BJ (cell line): ENCODE measurements at regions not wholly inside any gene's neighbourhood (a gene's known extent, or its start where the extent isn't known, plus 50 kb on each side); places are given as distances from the start of the nearest gene placed in this dataset.

Experiments used
- CTCF ChIA-PET: fragments of 350-600 bp; formaldehyde crosslinking; extraction: SDS; loops from one replicate; lab custom pipeline; 2021; ENCODE audit warnings: antibody characterized with exemption, inconsistent platforms; lab: Yijun Ruan, JAX
- POLR2A ChIA-PET: fragments of 300-600 bp; sonication (Branson Sonifier 250); formaldehyde crosslinking; extraction: SDS; loops from one replicate; lab custom pipeline; 2021; ENCODE audit warnings: antibody characterized with exemption; lab: Charles Lee
- DNase-seq: peaks from one replicate; pipeline ENCODE4 v3.0.0-alpha.2; 2011; ENCODE audit warnings: low read depth
- H3K27me3 ChIP-seq: 2 replicates; pipeline ENCODE4 v1.6.0; 2011; ENCODE audit warnings: low read length; ENCODE audit not compliant: control insufficient read depth, insufficient read depth
- H3K36me3 ChIP-seq: 2 replicates; pipeline ENCODE4 v1.5.1; 2011; ENCODE audit warnings: low read length; ENCODE audit not compliant: control insufficient read depth, insufficient read depth
- H3K4me3 ChIP-seq: 2 replicates; pipeline ENCODE4 v1.5.1; 2011; ENCODE audit warnings: low read depth, mild to moderate bottlenecking, control low read depth, low read length
- TF ChIP-seq, protein P1 (sequence below): IDR thresholded peaks from 2 replicates; pipeline ENCODE4 v1.5.1; 2011; ENCODE audit warnings: low read depth, mild to moderate bottlenecking, control low read depth, inconsistent platforms, low read length, moderate library complexity; ENCODE audit not compliant: insufficient read depth

DNA sequence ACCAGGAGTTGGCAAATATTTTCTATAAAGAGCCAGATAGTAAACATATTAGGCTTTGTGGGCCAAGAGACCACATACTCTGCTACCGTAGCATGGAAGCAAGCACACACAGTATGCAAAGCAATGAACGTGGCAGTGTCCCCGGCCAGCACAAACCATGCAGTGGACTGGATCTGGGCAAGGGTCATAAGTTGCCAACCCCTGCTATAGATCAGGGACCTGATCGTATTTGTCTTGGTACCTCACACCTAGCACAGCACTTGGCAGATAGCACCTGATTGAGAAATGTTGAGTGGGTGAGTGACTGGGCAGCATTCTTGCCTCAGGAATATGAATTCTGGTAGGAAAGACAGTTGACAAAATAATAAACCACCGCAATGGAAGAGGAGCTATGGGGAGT is 331.9 kb downstream of the FGFR2 start:
- Histone ChIP-seq H3K4me3 (no peak overlapping the region), H3K27me3 (no peaks in the 10 kb centered on the region), H3K36me3 (no peaks in the 10 kb centered on the region)
- TF ChIP-seq, protein P1, sequence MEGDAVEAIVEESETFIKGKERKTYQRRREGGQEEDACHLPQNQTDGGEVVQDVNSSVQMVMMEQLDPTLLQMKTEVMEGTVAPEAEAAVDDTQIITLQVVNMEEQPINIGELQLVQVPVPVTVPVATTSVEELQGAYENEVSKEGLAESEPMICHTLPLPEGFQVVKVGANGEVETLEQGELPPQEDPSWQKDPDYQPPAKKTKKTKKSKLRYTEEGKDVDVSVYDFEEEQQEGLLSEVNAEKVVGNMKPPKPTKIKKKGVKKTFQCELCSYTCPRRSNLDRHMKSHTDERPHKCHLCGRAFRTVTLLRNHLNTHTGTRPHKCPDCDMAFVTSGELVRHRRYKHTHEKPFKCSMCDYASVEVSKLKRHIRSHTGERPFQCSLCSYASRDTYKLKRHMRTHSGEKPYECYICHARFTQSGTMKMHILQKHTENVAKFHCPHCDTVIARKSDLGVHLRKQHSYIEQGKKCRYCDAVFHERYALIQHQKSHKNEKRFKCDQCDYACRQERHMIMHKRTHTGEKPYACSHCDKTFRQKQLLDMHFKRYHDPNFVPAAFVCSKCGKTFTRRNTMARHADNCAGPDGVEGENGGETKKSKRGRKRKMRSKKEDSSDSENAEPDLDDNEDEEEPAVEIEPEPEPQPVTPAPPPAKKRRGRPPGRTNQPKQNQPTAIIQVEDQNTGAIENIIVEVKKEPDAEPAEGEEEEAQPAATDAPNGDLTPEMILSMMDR, result no peak
- ChIA-PET POLR2A (no interaction called here), CTCF (no interaction called here)
- DNase-seq, result no peak

DNA sequence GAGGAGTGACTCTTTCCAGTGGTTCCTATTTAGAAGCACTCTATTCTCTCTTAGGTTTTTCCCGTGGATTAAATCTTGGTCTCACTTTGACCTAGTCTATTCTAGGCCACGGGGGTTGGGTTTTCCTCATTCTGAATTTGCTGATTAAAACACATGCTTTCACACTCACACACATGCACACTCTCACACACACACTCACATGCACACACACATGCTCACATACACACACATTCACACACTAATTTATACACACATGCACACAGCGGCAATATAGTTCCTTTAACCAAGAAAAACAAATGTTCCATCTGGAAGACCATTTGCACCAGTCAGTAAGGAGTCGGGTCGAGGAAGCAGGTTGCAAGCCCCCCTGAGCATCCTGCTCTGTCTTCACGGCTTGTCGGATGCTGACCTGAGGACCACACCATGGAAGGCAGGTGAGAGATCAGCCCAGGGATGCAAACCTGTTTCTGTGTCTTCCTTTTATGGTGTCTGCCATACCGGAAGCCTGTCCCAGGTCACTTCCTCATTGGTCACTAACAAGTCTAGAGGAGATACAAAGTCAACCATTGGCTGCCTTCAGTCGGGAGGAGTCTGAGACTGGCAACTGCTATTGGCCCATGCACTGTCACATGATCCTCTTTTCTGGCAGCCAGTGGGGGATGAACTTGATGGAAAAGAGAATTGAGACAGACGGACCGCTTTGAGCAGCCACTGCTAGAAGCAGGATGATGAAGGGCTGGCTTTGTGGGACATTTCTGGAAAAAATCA is 330.8 kb downstream of the FGFR2 start:
- no peak overlapping the region for H3K4me3 ChIP-seq
- H3K36me3 ChIP-seq, result no peaks in the 10 kb centered on the region
- TF ChIP-seq, protein P1, result no peak
- CTCF ChIA-PET, result no interaction called here
- DNase-seq, result no peak
- POLR2A ChIA-PET, result no interaction called here
- H3K27me3 ChIP-seq, result no peaks in the 10 kb centered on the region

DNA sequence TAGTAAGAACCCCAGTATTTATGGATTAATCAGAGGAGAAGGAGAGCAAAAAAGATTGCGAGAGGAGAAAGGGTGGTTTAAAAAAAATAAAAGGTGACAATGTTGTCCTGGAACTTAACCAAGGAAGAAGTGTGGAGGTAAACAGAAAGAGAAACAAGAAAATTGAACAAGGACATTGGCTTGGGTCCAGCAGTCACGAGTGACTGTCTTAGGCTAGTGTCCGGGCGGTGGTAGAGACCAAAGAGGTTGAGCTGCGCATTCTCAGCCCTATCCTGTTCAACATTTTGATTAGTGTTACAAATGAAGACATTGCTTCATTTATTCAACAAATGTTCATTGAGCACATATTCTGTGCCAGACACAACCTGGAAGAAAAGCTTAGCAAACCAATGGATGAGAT is 329.9 kb downstream of the FGFR2 start:
- Histone ChIP-seq H3K4me3 (no peak overlapping the region), H3K36me3 (no peaks in the 10 kb centered on the region), H3K27me3 (no peaks in the 10 kb centered on the region)
- no peak for DNase-seq
- ChIA-PET POLR2A (no interaction called here), CTCF (no interaction called here)
- TF ChIP-seq, protein P1, result no peak

DNA sequence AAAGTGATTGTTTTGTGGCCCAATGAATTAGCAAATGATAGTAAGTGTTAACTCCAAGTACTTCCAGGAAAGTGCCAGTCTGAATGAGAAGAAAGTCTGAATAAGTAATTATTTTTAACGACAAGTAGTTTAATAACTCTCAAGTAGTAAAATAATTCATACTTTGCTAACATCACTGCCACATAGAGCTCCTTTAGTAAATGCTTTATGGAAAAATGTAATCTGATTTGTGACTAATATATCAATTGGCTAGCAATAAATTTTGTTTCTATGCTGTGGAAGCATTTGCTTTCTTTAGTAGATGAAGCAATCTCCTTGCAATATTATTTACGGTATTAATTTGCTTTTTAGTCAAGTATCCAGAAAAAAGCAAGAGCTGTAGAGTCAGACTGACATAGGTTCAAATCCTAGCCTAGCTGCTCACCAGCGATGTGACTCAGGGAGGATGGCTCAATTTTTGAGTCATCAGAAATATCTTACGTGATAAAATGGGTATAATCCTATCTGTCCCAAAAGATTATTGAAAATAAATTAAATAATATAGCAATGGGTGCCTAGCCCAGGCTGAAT is 329.3 kb downstream of the FGFR2 start:
- DNase-seq, result no peak
- ChIA-PET CTCF (no interaction called here), POLR2A (no interaction called here)
- Histone ChIP-seq H3K4me3 (no peak overlapping the region), H3K27me3 (no peaks in the 10 kb centered on the region), H3K36me3 (no peaks in the 10 kb centered on the region)
- TF ChIP-seq, protein P1, result no peak

DNA sequence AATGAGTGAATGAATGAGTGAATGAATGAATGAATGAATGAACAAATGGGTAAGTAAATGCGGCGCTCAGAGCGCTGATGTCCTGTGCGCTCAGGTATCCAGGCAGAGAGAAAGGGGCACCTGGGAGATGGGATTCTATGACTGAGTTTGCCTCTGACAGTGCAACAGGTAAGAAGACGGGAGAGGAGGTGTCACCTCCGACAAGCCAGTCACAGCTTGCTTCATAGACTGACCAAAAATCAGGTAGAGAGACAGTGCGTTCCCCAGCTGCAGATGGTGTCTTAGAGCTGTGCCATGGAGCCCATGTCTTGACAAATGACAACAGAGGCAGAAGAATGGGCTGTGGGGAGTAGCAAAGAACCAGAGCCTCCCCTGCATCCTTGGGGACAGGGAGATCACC is 327.3 kb downstream of the FGFR2 start:
- no peak for DNase-seq
- no peak overlapping the region for H3K4me3 ChIP-seq
- CTCF ChIA-PET, result no interaction called here
- no peaks in the 10 kb centered on the region for H3K27me3 ChIP-seq
- TF ChIP-seq, protein P1, result no peak
- POLR2A ChIA-PET, result no interaction called here
- H3K36me3 ChIP-seq, result no peaks in the 10 kb centered on the region
